ENCODE measurements at regions not wholly inside any gene's neighbourhood (a gene's known extent, or its start where the extent isn't known, plus 50 kb on each side); places are given as distances from the start of the nearest gene placed in this dataset.

DNA sequence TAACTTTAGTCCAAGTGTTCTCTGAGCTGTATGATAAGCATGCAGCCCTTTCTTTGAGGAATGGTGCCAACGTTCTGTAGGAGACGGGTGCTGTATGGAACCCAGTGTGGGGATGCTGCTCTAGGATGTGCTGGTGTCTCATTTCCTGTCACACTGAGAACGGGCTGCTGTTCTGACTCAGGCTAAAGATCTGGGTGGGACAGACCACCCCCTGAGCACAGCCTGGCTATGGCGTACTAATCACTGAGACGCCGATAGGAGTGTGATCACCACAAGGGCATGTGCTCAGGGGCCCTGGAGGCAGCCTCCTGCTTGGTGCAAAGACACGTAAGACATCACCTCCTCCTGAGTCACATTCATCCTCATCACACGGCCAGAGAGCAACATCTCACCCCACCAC is 240.4 kb downstream of the IRX2 start:
- TF ChIP-seq EP300 (IDR thresholded peaks at IDR 0.05) (no peak), POLR2A (IDR thresholded peaks at IDR 0.05) (no peak), POLR2AphosphoS5 (IDR thresholded peaks at IDR 0.05) (no peak)
- TF ChIP-seq, protein P1, sequence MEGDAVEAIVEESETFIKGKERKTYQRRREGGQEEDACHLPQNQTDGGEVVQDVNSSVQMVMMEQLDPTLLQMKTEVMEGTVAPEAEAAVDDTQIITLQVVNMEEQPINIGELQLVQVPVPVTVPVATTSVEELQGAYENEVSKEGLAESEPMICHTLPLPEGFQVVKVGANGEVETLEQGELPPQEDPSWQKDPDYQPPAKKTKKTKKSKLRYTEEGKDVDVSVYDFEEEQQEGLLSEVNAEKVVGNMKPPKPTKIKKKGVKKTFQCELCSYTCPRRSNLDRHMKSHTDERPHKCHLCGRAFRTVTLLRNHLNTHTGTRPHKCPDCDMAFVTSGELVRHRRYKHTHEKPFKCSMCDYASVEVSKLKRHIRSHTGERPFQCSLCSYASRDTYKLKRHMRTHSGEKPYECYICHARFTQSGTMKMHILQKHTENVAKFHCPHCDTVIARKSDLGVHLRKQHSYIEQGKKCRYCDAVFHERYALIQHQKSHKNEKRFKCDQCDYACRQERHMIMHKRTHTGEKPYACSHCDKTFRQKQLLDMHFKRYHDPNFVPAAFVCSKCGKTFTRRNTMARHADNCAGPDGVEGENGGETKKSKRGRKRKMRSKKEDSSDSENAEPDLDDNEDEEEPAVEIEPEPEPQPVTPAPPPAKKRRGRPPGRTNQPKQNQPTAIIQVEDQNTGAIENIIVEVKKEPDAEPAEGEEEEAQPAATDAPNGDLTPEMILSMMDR (IDR thresholded peaks at IDR 0.05): no peak
